Left renal cortex interstitium (tissue), 4 donors: ENCODE measurements at regions not wholly inside any gene's neighbourhood (a gene's known extent, or its start where the extent isn't known, plus 50 kb on each side); places are given as distances from the start of the nearest gene placed in this dataset.

Experiments
- DNase-seq, 4 donors: peaks; one replicate each; pipeline ENCODE4 v3.0.0-alpha.2; 2013; ENCODE audit warnings: low read depth in 4 of 4, low spot score in 2 of 4, missing footprints in 1 of 4

DNA sequence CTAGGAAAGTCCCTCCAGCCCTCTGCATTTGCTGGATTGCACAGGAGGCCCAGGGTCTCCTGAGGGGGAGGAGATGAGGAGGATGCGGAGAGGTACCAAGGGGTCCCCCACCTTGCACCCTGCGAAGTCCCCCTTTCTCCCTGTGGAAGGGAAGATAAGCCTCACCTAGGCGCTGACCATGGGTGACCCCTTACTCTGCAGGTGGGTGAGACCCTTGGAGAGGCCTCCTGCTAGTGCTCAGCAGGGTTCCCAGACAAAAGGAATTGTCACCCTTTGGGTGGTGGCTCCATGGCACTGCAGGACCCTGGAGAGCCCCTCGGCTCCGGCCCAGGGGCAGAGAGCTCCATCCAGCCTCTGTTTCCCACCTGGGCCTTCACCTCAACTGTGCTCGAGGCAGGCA, 107.0 kb upstream of the RET start:
- DNase-seq: no peak

DNA sequence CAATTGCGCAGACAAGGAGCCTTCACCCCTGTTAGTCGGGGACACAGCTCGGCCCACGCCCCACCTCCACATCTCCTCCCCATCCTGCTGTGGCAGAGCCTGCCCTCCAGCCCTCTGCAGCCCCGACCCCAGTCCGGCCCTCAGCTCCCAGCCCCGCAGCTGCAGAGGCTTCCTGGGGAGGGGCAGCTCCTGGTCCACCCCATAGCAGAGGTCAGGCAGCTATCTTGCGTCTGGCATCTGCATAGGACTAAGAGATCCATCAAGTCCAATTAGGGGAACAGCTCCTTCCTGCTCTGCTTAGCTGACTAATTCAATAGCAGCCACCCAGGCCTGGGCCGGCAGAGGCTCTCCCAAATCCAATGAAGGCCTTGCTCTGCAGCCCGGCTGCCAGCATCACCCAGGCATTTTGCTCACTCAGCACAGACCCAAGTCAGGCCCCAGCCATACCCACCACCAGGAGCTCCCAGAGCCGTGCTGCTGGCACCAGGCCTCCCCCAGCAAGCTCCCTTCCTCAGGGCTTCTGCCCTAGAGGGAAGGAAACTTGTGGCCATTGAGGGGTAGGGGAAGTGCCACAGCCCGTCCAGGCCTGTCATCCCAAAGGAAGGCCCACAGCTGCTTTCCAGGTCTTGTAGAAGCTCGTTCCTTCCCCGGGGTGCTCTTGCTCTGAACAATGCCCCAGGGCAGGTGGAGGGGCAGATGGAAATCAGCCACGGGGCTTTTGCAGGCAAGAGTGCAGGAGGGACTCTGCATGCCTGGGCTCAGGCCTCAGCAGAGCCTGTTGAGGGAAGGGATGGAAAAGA, 106.2 kb upstream of the RET start:
- DNase-seq: no peak

DNA sequence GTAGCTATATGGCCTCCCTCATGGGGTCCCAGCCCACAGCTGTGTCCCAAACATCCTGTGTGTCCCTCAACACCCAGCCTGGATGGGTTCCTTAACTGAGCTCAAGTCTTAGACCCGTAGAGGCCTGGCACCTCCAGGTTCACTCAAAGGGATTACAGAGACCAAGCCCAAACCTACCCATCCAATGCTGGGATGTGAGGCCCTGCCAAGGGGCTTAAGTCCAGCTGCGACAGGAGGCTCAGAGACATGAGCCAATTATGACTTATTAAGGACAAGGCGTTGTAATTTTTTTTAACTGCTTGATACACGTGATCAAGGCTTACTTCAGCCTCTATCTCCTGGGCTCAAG, 105.6 kb upstream of the RET start:
- no peak for DNase-seq

DNA sequence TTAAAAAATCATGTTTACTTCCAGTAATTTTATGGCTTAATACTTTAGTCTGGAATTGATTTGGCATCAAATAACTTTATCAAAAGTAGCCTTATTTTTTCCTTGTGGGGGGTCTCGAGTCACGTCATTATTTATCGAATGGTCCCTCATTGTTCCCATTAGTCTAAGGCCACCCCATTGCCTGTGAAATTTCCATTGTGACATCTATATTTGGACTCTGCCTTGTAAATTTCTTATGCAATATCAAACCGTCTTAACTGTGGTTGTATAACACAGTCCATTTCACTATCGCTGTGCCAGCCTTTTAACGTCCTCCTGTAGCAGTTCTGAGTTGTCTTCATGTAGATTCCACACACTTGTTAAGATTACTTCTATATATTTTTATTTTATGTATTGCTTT, 103.9 kb upstream of the RET start:
- no peak for DNase-seq

DNA sequence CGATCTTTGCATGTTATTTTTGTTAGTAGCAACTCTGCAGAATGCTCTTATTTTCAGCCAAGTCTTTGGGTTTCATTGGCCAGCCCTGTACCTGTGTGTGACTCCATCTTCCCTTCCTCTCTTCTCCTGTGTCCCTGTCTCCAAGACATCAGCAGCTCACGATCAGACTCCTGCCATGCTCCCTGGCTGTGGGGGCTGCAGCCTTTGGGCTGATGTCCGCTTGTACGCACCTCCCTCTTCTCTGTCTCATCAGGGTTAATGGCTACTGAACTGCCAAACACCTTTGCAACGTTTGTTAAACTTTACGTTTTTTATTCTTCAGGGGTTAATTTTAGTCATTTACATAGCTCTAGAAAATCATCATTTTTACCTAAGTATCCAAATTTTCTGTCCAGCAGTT, 103.5 kb upstream of the RET start:
- DNase-seq: no peak

DNA sequence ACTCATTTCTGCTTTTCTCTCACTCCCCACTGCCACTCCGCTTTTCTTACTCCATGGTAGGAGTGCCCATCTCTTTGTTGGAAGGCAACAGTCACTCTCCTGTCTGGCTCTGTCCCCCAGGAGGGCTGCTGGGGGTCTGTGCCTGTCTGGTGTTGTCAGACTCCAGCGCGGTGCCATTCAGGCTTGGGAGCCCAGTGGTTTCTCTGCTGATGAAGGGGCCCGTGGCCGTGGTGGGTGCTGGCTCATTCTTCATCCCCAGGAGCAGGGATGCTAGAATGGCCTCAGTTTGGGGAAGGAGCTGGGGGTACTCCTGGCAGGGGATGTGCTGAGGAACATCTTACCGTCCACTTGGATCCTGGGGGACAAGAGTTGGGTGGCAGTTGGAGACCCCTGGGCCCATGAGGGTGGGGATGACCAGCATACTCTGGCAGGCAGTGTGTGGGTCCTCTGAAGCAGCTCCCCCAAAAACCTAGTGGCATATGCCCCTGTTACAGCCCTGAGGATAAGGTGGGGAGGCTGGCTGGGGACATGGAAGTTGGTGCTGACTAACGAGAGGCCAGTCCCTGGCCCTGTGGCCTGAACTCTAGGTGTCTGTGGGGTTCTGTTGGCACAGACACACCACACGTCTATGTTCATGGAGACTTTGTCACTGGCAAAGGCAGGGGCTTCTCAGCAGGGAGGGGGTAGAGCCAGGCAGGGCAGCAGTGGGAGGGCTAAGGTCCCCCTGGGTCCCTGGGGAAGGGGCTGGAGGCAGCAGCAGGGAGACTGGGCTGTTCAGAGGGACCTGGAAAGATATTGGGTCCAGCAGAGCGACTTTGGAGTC, 102.8 kb upstream of the RET start:
- DNase-seq: no peak

DNA sequence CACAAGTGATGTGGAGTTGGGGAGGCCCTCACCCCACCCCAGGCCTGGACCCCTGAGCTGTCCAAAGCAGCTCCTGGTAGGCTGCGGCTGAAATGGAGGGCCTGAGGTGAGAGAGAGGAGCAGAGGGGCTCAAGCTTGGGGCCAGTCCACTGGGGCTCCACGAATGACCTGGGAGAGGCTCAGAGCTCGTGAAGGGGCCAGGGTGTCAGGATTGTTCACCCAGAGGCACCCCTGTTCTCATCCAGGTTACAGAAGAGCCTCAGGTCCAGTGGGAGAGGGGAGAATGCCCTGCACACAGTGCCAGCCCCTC, 102.2 kb upstream of the RET start:
- DNase-seq: no peak

DNA sequence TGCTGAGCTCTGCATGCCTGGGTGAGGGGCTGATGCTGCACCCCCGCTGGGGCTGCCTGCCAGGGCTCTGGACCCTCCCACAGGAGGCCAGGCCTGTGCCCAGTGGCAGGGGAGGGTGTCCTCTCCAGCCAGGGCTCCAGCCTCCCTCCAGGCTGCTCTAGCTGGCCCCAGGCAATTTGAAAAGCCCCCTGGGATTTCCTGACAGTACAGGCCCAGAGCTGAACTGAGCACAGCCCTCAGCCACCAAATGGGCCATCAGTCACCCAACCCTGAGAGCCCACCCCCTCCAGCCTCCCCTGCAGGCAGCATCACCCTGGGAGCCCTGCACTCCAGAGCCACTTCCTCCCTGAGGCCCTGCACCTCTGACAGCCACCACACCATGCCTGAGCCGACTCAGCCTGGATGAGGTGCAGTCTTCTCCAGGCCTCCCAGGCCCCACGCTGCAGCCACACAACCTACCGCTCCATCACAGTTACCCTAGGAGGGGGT, 101.8 kb upstream of the RET start:
- DNase-seq: no peak

DNA sequence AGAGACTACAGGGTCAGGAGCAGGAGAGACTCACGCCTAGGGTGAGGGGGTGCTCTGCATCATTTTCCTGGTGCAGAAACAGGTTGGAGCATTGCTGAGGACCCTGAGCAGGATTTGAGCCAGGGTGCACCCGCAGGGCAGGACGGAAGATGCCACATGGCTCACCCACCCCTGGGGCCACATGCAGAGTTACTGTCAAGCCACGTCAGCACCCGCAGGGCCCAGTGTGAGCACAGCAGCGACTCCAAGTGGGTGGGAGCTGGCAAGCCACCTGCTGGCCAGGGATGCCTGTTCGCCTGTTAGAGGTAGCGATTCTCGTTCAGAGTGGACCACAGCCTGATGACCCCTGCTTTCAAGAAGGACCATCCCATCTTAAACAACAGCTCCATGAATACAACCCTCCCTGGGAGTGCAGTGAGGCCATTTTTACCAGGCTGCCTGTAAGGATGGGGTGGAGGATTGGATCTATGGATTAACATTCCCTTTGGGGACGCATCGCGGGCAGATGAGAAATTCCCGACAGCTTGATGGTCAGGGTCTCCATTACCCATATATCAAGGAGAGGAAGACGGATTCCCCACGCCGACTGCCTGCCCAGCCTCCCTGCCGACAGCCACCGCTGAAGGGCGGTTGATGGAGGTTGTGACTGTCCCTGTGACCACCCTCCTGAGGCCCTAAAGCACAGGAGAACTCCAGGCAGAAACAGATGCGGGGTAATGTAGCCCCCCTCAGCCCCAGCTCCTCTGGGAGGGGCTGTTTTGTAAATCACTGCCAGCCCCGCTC, 101.1 kb upstream of the RET start:
- DNase-seq: no peak

DNA sequence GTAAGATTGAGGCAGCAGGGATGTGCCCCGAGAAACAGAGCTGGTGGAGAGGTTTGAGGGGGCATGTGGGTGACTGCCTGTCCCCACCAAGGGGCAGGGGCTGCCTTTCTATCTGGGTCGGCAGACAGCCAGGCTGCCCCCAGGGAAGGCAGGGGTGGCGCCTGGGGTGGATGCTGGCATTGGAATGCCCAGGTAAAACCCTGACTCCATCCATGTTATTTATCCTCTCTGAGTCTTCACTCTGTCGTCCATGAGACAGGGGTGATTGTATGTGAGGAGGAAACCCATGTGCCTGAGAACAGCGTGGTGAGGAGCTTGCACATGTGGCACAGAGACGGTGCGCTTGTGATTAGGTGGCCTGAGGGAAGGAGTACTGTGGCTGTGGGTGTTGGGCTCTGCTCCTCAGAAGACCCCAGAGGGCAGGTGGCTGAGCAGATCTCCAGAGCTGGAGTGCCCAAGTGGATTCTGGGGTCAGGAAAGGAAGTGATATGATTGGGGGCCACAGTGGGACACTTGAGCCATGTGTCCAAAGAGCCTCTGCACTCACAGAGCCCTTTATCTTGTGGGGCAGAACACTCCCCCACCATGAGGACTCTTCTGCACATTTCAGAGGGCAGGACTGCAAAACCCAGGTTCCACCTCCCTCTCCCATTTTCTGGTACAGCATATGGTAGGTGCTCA, 100.4 kb upstream of the RET start:
- DNase-seq: no peak

DNA sequence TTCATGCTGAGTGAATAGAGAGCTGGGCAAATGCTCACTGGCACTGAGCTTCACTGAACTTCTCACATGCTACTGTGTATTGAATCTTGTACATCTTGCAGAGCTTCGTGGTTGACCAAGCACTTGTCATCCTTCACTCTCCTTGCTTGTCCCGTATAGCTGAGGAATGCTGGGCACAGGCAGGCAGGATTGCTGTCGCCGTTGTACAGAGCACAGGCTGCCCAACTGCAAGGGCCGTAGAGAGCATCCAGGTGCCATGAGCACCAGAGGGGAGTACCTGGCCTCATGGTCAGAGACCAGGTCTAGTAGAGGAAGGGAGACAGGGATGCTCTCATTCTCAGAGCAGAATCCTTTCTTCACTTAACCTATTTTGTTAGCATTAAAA, 99.8 kb upstream of the RET start:
- DNase-seq: no peak

DNA sequence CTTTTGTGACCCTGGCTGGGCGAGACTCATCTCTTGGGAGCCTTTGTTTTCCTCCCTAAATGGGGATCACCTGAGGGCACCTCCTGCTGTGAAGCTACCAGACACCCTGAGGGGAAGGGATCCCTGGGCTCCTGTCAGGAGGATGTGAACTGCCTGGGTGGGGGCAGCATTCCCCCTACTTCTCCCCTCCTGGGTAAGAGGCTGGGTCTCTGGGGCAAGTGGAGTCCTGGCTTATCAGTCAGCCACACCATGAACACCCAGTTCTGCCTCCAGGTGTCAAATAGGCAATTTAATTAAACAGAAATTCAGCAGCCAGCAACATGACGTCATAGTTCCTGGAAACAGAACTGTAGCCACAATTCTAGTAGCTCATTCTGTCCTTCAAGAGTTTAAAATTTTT, 97.7 kb upstream of the RET start:
- no peak for DNase-seq

DNA sequence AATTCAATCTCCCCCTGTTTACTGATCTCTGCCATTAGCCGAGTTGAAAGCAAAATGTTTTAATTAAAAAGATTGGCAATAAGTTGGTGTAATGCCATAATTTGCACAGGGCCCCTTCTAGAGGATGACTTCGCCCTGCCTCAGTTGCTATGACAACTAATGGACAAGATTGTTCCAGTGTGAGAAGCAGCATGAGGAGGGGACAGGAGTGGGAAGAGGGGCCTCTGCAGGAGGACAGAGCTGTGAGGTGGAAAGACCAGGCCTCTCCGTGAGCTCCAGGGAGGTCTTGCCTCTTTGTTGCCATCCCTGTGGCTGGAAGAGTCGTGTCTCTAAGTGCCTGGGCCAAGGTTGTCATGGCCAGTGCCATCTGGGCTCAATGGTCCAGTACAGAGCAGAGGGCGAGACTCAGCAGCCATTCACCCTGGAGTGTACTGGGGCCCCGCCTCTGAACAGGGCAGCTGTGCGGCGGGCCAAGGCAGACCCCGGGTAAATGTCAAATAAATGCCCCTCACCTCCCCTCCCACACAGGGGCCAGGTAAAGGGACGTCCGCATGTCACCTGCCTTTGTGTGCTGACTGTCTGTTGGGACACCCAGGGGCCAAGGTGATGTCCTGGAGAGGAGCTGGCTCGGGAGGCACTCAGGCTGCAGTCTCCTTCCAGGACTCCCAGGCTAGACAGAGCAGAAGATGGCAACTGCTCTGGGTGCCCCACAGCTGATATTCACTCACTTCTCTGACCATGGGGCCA, 97.0 kb upstream of the RET start:
- DNase-seq: no peak

DNA sequence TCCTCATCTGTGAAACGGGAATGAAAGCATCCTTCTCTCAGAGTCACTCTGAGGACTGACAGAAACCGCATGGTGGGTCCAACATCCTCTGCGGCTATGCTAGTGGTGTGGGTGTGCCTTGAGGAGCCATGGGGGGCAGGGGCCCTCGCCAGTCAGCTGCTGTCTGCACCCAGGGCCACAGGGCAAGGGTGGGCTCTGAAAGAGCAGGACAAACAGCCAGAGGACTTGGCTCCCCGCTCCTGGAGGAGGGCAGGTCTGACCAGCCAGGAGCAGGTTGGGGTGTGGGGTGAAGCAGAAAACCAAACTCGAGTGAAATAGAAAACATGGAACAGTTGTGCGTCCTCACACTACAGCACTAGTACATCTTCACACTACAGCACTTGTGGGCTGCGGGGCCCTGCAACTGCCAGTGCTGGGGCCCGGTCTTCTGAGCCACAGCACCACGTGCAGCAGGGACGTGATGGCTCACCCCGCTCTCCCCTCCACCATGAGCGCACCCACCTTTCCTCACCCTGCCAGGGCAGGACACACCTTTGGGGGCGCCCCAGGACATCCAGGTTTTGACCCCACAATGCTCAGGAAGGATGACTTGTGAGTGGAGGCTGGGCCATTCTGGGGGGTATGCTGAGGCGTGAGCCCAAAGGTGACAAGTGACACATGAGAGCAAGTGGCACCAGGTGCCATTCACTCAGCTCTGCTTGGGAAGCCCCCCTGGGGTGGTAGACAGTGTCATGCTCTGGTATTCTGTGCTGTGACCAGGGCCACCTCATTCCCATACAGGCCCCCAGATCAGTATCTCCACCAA, 96.1 kb upstream of the RET start:
- no peak for DNase-seq

DNA sequence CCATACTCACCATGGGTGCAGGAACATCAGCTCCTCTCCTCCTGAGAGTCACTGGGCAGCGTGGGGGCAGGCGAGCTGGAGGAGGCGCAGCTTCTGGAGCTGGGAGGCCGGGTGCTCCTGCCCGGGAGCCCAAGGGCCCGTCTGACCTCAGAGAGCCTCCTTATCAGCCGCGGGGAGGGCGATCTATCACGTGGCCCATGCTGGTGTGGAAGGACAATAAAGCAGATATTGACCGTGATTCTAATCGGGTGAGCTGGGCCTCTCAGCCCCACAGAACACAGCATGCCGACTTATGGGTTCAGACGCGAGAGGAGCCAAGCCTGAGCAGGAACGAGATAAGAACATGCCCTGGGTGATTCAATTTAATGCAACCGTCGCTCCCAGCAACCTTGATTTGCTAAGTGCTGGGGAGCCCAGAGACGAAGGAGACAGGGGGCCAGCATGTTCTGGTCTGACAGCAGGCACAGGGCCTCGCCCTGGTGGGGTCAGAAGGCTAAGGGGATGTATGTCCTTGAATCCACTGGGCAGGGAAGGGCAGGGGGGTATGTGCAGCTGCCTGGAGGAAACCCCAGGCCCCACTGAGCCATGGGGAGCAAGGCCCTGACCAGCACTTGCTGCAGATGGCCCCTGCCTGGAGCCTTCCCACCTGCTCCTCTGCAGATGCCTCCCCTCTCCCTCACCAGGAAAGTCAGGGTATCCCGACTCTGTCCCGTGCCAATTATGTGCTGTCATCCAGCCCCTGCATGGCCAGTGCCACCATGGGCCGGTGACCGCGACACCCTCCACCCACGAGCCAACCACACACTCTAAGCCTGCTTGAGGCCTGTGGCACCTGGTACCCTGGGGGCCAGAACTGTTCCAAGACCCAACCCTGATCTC, 95.3 kb upstream of the RET start:
- no peak for DNase-seq

DNA sequence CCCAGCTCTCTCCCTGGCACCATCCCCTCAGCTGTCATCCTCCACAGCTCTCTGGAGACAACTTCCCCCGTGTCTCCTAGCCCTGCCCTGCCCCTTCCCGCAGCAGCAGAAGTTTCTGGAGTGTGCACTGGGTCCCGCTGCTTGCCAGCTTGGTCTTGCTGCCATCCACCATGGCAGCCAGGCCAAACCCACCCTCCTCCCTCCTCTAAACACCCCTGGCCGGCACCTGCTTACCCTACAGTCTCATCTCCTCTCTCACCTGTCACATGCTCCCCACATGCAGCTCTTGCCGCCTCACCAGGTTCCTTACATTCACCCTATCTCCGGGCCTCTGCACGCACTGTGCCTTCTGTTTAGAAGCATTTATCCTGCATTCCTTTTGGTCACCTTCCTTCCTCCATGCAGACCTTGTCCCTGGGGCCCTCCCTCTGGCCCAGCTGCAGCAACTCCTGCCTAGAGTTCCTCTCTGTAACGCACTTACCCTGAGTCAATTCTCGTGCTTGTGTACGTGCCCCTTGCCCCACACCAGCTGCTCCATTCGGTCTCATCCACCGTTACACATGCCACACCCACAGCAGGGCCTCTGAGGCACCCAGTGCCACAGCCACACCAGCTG, 93.9 kb upstream of the RET start:
- no peak for DNase-seq

DNA sequence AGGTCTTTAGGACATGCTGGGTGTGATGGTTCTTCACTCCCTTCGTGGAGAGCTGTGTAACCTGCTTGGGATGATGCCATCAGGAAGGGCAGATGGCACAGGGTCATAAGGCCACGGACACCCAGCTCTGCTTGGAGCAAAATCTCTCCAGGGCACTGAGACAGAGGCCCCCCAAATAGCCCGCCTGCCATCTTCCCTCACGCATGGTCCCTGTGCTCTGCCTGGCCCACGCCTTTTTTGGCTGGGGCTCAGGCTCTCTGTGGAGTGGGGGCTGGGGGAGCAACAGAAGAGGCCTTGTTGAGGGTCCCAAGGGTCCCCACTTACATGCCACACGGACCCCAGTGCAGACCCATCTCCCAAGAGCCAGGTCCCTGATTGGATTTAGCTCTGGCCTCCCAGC, 93.3 kb upstream of the RET start:
- DNase-seq: no peak

DNA sequence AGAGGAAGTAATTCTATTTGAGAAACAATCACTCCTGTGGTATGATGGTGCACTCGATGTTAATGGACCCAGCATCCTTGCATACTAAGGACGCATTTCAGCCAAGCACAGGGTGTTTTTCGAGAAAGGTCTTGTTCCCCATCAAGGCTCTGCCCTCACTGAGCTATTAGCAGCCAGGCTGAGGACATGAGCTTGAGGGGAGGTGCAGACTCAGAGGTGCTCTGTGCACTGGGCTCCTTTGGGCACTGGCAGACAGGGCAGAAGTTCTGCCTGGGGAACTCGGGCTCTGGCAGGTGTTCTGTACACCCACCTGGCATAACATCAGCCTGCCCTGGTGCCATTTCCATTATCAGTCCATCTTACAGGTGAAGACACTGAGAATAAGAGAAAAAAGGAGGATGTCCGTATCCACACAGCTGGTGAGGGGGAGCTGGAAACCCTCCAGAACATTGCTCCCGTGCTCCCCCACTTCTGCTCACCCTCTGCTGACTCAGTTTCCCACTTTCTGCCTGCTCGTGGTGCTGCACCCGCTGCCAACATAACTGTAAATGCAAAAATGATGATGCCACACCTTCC, 92.7 kb upstream of the RET start:
- DNase-seq: no peak
